Osteoblast (primary cell): ENCODE measurements at regions not wholly inside any gene's neighbourhood (a gene's known extent, or its start where the extent isn't known, plus 50 kb on each side); places are given as distances from the start of the nearest gene placed in this dataset.

ENCODE experiments used
- DNase-seq: peaks from one replicate; pipeline ENCODE4 v3.0.0; 2011; ENCODE audit warnings: low spot score, mixed read lengths; ENCODE audit not compliant: insufficient read length; ENCODE audit errors: missing footprints
- H2AFZ ChIP-seq: 2 replicates; pipeline ENCODE4 v1.6.0; 2011; ENCODE audit warnings: mild to moderate bottlenecking, low read length
- H3K27ac ChIP-seq: 2 replicates; pipeline ENCODE4 v1.5.1; 2011; ENCODE audit warnings: mild to moderate bottlenecking, low read depth, low read length, moderate library complexity
- H3K27me3 ChIP-seq: 2 replicates; pipeline ENCODE4 v1.6.0; 2012; ENCODE audit warnings: mild to moderate bottlenecking, control low read depth, inconsistent platforms, low read length, moderate library complexity; ENCODE audit not compliant: insufficient read depth
- H3K36me3 ChIP-seq: 2 replicates; pipeline ENCODE4 v1.5.1; 2011; ENCODE audit warnings: mild to moderate bottlenecking, low read length, control low read depth, moderate library complexity; ENCODE audit not compliant: insufficient read depth
- H3K4me1 ChIP-seq: 2 replicates; pipeline ENCODE4 v1.5.1; 2011; ENCODE audit warnings: mild to moderate bottlenecking, low read length, control low read depth, moderate library complexity; ENCODE audit not compliant: insufficient read depth
- H3K4me2 ChIP-seq: 2 replicates; pipeline ENCODE4 v1.6.0; 2011; ENCODE audit warnings: mild to moderate bottlenecking, low read length; ENCODE audit not compliant: insufficient read depth
- H3K4me3 ChIP-seq: fragments of 200-600 bp; sonication (generic); 3 replicates; pipeline ENCODE4 v1.5.1; 2012; ENCODE audit warnings: mild to moderate bottlenecking, low read length, inconsistent platforms; ENCODE audit not compliant: insufficient read depth
- H3K79me2 ChIP-seq: 2 replicates; pipeline ENCODE4 v1.6.0; 2012; ENCODE audit warnings: mild to moderate bottlenecking, low read length, control low read depth, inconsistent platforms; ENCODE audit not compliant: insufficient read depth
- H3K9me3 ChIP-seq: 2 replicates; pipeline ENCODE4 v1.5.1; 2011; ENCODE audit warnings: low read depth, low read length, control low read depth
- H4K20me1 ChIP-seq: 2 replicates; pipeline ENCODE4 v1.6.0; 2012; ENCODE audit warnings: mild to moderate bottlenecking, low read length, control low read depth; ENCODE audit not compliant: insufficient read depth
- CTCF ChIP-seq: IDR thresholded peaks from 2 replicates; pipeline ENCODE4 v1.5.1; 2011; ENCODE audit warnings: mild to moderate bottlenecking, low read depth, low read length, moderate library complexity; ENCODE audit errors: extremely low read depth

- no peaks in the 10 kb centered on the region for H3K27me3 ChIP-seq
- no peaks in the 10 kb centered on the region for H3K79me2 ChIP-seq
- no peaks in the 10 kb centered on the region for H3K4me1 ChIP-seq
- TF ChIP-seq CTCF: no peak
- H3K4me3 ChIP-seq: no peak overlapping the region
- no peaks in the 10 kb centered on the region for H4K20me1 ChIP-seq
- H3K9me3 ChIP-seq: no peaks in the 10 kb centered on the region
- no peaks in the 10 kb centered on the region for H3K36me3 ChIP-seq
- H2AFZ ChIP-seq: no peak overlapping the region
- no peak overlapping the region for H3K4me2 ChIP-seq
- no peak overlapping the region for H3K27ac ChIP-seq
- no peak for DNase-seq
Observed at GRCh38 chr12:18983854-18984253, 145.7 kb upstream of the PLEKHA5 start.

GRCh38 chr12:18990856-18991255, 138.7 kb upstream of the PLEKHA5 start:
- Histone ChIP-seq H3K27ac (no peak overlapping the region), H3K4me1 (no peaks in the 10 kb centered on the region), H3K79me2 (no peaks in the 10 kb centered on the region), H3K9me3 (no peaks in the 10 kb centered on the region), H4K20me1 (no peaks in the 10 kb centered on the region), H3K36me3 (no peaks in the 10 kb centered on the region), H3K4me2 (no peak overlapping the region), H2AFZ (no peak overlapping the region), H3K4me3 (no peak overlapping the region), H3K27me3 (no peaks in the 10 kb centered on the region)
- no peak for DNase-seq
- TF ChIP-seq CTCF: no peak

- Histone ChIP-seq H3K4me3 (no peak overlapping the region), H3K79me2 (no peaks in the 10 kb centered on the region), H3K4me2 (no peak overlapping the region), H3K9me3 (no peaks in the 10 kb centered on the region), H4K20me1 (no peaks in the 10 kb centered on the region), H3K4me1 (no peaks in the 10 kb centered on the region), H3K27me3 (no peaks in the 10 kb centered on the region), H3K27ac (no peak overlapping the region), H3K36me3 (no peaks in the 10 kb centered on the region), H2AFZ (no peak overlapping the region)
- DNase-seq: no peak
- no peak for TF ChIP-seq CTCF
Observed at GRCh38 chr12:18992336-18992735, 137.2 kb upstream of the PLEKHA5 start.

- TF ChIP-seq CTCF: no peak
- H3K4me2 ChIP-seq: no peak overlapping the region
- H3K36me3 ChIP-seq: no peaks in the 10 kb centered on the region
- peak overlapping the region; percentile 31 for H3K27ac ChIP-seq
- peak; percentile 62 for DNase-seq
- H3K27me3 ChIP-seq: no peaks in the 10 kb centered on the region
- H3K9me3 ChIP-seq: no peaks in the 10 kb centered on the region
- no peaks in the 10 kb centered on the region for H3K79me2 ChIP-seq
- no peaks in the 10 kb centered on the region for H4K20me1 ChIP-seq
- peaks cover 11% of the 10 kb centered on the region for H3K4me1 ChIP-seq
- H3K4me3 ChIP-seq: no peak overlapping the region
- H2AFZ ChIP-seq: no peak overlapping the region
Observed at GRCh38 chr12:18998343-18999261, 130.9 kb upstream of the PLEKHA5 start.
